GM12878 (cell line): ENCODE measurements at regions not wholly inside any gene's neighbourhood (a gene's known extent, or its start where the extent isn't known, plus 50 kb on each side); places are given as distances from the start of the nearest gene placed in this dataset.

Source experiments
- CTCF ChIP-seq, 3 experiments: IDR thresholded peaks in 2 of 3; conservative IDR thresholded peaks in 1 of 3; 2 replicates each; pipeline ENCODE4 v1.5.1; 2011; ENCODE audit warnings: low read depth in 3 of 3, low read length in 3 of 3, mild to moderate bottlenecking in 3 of 3, control low read depth in 2 of 3, moderate library complexity in 2 of 3, inconsistent platforms in 1 of 3, mixed read lengths in 1 of 3; ENCODE audit not compliant: control insufficient read depth in 2 of 3, insufficient read depth in 1 of 3; ENCODE audit errors: extremely low read depth in 1 of 3
- NFYA ChIP-seq: IDR thresholded peaks from 2 replicates; pipeline ENCODE4 v1.6.1; 2011; ENCODE audit warnings: low read depth, mild to moderate bottlenecking, low read length, improper control_type of control experiment, borderline replicate concordance
- TAF1 ChIP-seq: IDR thresholded peaks from 2 replicates; pipeline ENCODE4 v1.6.1; 2011; ENCODE audit warnings: mild to moderate bottlenecking, low read depth, low read length, borderline replicate concordance

- TF ChIP-seq TAF1 (no peak), CTCF (IDR thresholded peaks at IDR 0.05 in 2 of 3, conservative IDR thresholded peaks at IDR 0.05 in 1 of 3; ENCODE audit: control insufficient read depth in 2 of 3, extremely low read depth in 1 of 3, insufficient read depth in 1 of 3, low read depth in 3 of 3, low read length in 3 of 3) (no peak), NFYA (no peak)
Measured at GRCh38 chr7:156376317-156376716, 264.3 kb upstream of the RNF32 start.
